Erythroblast (primary cell): ENCODE measurements at regions not wholly inside any gene's neighbourhood (a gene's known extent, or its start where the extent isn't known, plus 50 kb on each side); places are given as distances from the start of the nearest gene placed in this dataset.

Experiments
- GATA1 ChIP-seq: IDR thresholded peaks from 2 replicates; pipeline ENCODE4 v1.6.1; 2011; ENCODE audit warnings: low read depth, mild to moderate bottlenecking, control low read depth, low read length, moderate library complexity
- POLR2A ChIP-seq: IDR thresholded peaks from 2 replicates; pipeline ENCODE4 v1.6.1; 2011; ENCODE audit warnings: mild to moderate bottlenecking, low read length

DNA sequence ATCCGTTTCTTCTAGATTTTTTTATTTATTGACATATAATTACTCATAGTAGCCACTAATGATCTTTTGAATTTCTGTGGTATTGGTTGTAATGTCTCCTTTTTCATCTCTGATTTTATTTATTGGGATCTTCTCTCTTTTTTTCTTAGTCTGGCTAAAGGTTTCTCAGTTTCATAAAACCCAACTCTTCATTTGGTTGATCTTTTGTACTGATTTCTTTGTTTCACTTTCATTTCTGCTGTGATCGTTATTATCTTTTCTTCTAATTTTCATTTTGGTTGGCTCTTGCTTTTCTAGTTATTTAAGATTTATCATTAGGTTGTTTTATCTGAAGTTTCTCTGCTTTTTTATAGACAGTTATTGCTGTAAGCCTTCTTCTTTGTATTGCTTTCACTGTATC, 463.6 kb upstream of the CRIM1 start:
- no peak for TF ChIP-seq POLR2A
- no peak for TF ChIP-seq GATA1
